ENCODE measurements at regions not wholly inside any gene's neighbourhood (a gene's known extent, or its start where the extent isn't known, plus 50 kb on each side); places are given as distances from the start of the nearest gene placed in this dataset.

- TF ChIP-seq EP300 (IDR thresholded peaks at IDR 0.05) (peak; percentile 68), POLR2AphosphoS5 (IDR thresholded peaks at IDR 0.05) (peak; percentile 88)
Measured at GRCh38 chr11:109071712-109072524, 350.1 kb upstream of the C11orf87 start.

All from gastroesophageal sphincter (tissue), 2 donors.